Ascending aorta (tissue), 2 donors: ENCODE measurements at regions not wholly inside any gene's neighbourhood (a gene's known extent, or its start where the extent isn't known, plus 50 kb on each side); places are given as distances from the start of the nearest gene placed in this dataset.

Experiments used
- DNase-seq, 2 donors: peaks; one replicate each; pipeline ENCODE4 v3.0.0-alpha.2; 2019; ENCODE audit warnings: low spot score in 2 of 2
- H3K27ac ChIP-seq, 2 donors: fragments of 200-600 bp; sonication (generic); one replicate each; pipeline ENCODE4 v1.5.1; 2016 to 2017; ENCODE audit warnings: mild to moderate bottlenecking in 1 of 2
- H3K27me3 ChIP-seq: fragments of 200-600 bp; sonication (generic); one replicate; pipeline ENCODE4 v1.5.1; 2017
- H3K36me3 ChIP-seq, 2 donors: fragments of 200-600 bp; sonication (generic); one replicate each; pipeline ENCODE4 v1.5.1; 2016
- H3K4me1 ChIP-seq, 2 donors: fragments of 200-600 bp; sonication (generic); one replicate each; pipeline ENCODE4 v1.5.1; 2016 to 2017; ENCODE audit warnings: mild to moderate bottlenecking in 1 of 2
- H3K4me3 ChIP-seq, 2 donors: fragments of 200-600 bp; sonication (generic); one replicate each; pipeline ENCODE4 v1.5.1; 2016 to 2017; ENCODE audit warnings: mild to moderate bottlenecking in 1 of 2
- H3K9me3 ChIP-seq, 2 donors: fragments of 200-600 bp; sonication (generic); one replicate each; pipeline ENCODE4 v1.5.1; 2016
- intact Hi-C: fragments of 100-400 bp; cut with DNase I; formaldehyde crosslinking; loops from one replicate; pipeline ENCODE4 v1.15.1; 2023
- TF ChIP-seq, protein P1 (sequence below), 3 experiments: fragments of 200-600 bp in 2 of 3; fragments of 450-650 bp in 1 of 3; sonication (generic) in 2 of 3; IDR thresholded peaks; one replicate each; pipeline ENCODE4 v1.5.1; 2016 to 2019; ENCODE audit warnings: antibody characterized with exemption in 3 of 3, mild to moderate bottlenecking in 1 of 3, moderate library complexity in 1 of 3

GRCh38 chr18:72147830-72148229 lies 396.3 kb downstream of the CBLN2 start:
- H3K4me1 ChIP-seq: no peaks in the 10 kb centered on the region
- no peak for DNase-seq
- TF ChIP-seq, protein P1, sequence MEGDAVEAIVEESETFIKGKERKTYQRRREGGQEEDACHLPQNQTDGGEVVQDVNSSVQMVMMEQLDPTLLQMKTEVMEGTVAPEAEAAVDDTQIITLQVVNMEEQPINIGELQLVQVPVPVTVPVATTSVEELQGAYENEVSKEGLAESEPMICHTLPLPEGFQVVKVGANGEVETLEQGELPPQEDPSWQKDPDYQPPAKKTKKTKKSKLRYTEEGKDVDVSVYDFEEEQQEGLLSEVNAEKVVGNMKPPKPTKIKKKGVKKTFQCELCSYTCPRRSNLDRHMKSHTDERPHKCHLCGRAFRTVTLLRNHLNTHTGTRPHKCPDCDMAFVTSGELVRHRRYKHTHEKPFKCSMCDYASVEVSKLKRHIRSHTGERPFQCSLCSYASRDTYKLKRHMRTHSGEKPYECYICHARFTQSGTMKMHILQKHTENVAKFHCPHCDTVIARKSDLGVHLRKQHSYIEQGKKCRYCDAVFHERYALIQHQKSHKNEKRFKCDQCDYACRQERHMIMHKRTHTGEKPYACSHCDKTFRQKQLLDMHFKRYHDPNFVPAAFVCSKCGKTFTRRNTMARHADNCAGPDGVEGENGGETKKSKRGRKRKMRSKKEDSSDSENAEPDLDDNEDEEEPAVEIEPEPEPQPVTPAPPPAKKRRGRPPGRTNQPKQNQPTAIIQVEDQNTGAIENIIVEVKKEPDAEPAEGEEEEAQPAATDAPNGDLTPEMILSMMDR (IDR thresholded peaks at IDR 0.05): no peak
- no peaks in the 10 kb centered on the region for H3K9me3 ChIP-seq
- H3K27ac ChIP-seq: no peak overlapping the region
- no peak overlapping the region for H3K4me3 ChIP-seq
- H3K36me3 ChIP-seq: no peaks in the 10 kb centered on the region
- no peaks in the 10 kb centered on the region for H3K27me3 ChIP-seq
- intact Hi-C loops: no loop called here

- no peaks in the 10 kb centered on the region for H3K27me3 ChIP-seq
Observed at GRCh38 chr18:72140007-72140406, 404.1 kb downstream of the CBLN2 start.

DNA sequence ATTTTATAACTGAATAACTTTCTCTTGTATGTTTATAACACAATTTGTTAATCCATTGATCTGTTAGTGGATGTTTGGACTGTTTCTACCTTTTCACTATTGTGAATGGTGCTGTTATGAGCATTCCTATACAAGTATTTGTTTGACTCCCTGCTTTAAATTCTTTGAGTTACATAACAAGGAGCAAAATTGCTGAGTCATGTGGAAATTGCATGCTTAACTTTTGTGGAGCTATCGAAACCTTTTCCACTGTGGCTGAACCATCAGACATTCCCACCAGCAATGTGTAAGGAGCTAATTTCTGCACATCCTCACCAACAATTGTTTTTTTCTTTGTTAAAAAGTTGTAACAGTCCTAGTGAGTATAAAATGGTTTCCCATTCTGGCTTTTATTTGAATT lies 415.5 kb downstream of the CBLN2 start:
- Histone ChIP-seq H3K4me3 (no peak overlapping the region), H3K9me3 (no peaks in the 10 kb centered on the region), H3K4me1 (no peaks in the 10 kb centered on the region), H3K27me3 (no peaks in the 10 kb centered on the region), H3K27ac (no peak overlapping the region), H3K36me3 (no peaks in the 10 kb centered on the region)
- TF ChIP-seq, protein P1 (IDR thresholded peaks at IDR 0.05): no peak
- intact Hi-C loops: no loop called here
- DNase-seq: no peak

More at GRCh38 chr18:72140007-72140406, 404.1 kb downstream of the CBLN2 start:
- Histone ChIP-seq H3K9me3 (no peaks in the 10 kb centered on the region), H3K4me1 (no peaks in the 10 kb centered on the region), H3K36me3 (no peaks in the 10 kb centered on the region), H3K4me3 (no peak overlapping the region), H3K27ac (no peak overlapping the region)
- intact Hi-C loops: no loop called here
- no peak for DNase-seq
- TF ChIP-seq, protein P1 (IDR thresholded peaks at IDR 0.05): no peak

- Histone ChIP-seq H3K27me3 (no peaks in the 10 kb centered on the region), H3K27ac (no peak overlapping the region), H3K36me3 (no peaks in the 10 kb centered on the region), H3K9me3 (no peaks in the 10 kb centered on the region), H3K4me1 (no peaks in the 10 kb centered on the region), H3K4me3 (no peak overlapping the region)
- intact Hi-C loops: no loop called here
- TF ChIP-seq, protein P1 (IDR thresholded peaks at IDR 0.05): no peak
- DNase-seq: no peak
Observed at GRCh38 chr18:72122103-72122502, 422.0 kb downstream of the CBLN2 start.

DNA sequence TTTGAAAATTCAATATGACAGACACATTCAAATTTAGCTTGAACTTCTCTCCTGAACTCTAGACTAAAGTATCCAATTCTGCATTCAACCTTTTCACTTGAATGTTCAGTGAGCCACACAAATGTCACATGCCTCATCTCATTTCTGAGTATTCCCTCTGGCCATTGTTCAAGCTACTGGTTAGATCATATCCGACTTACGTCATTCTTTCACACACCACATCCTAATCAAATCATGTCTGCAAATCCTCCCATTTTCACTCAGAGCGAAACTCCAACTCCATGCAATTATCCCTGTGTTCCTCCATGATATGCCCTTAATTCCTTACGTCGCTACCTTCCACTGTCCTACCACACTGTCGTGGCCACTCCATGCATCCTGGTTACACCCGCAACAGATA lies 425.1 kb downstream of the CBLN2 start:
- Histone ChIP-seq H3K9me3 (no peaks in the 10 kb centered on the region), H3K27ac (no peak overlapping the region), H3K36me3 (no peaks in the 10 kb centered on the region), H3K4me3 (no peak overlapping the region), H3K27me3 (no peaks in the 10 kb centered on the region), H3K4me1 (no peaks in the 10 kb centered on the region)
- intact Hi-C loops: no loop called here
- TF ChIP-seq, protein P1 (IDR thresholded peaks at IDR 0.05): no peak
- DNase-seq: no peak
